ENCODE measurements at regions not wholly inside any gene's neighbourhood (a gene's known extent, or its start where the extent isn't known, plus 50 kb on each side); places are given as distances from the start of the nearest gene placed in this dataset.

DNA sequence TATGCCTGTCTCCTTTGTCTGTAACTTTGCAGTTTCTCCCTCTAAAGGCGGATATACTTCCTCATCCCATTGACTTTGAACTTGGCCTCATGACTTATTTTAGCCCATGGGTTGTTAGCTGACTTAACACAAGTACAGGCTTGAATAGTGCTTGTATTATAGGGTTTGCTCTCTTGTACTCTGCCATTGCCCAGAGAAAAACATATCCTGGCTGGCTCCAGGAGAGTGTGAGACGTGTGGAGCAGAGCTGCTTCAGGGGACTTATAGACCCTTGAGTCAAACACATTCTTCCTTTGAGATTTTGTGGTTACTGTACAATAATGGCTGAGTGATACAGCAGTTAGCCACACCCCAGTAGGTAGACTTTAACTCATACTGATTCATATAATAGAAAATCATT is 124.0 kb downstream of the RAP2B start:
- TF ChIP-seq, protein P1, sequence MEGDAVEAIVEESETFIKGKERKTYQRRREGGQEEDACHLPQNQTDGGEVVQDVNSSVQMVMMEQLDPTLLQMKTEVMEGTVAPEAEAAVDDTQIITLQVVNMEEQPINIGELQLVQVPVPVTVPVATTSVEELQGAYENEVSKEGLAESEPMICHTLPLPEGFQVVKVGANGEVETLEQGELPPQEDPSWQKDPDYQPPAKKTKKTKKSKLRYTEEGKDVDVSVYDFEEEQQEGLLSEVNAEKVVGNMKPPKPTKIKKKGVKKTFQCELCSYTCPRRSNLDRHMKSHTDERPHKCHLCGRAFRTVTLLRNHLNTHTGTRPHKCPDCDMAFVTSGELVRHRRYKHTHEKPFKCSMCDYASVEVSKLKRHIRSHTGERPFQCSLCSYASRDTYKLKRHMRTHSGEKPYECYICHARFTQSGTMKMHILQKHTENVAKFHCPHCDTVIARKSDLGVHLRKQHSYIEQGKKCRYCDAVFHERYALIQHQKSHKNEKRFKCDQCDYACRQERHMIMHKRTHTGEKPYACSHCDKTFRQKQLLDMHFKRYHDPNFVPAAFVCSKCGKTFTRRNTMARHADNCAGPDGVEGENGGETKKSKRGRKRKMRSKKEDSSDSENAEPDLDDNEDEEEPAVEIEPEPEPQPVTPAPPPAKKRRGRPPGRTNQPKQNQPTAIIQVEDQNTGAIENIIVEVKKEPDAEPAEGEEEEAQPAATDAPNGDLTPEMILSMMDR (IDR thresholded peaks at IDR 0.05) = no peak
- TF ChIP-seq POLR2A (IDR thresholded peaks at IDR 0.05; ENCODE audit: low read depth) = no peak
- TF ChIP-seq POLR2AphosphoS5 (IDR thresholded peaks at IDR 0.05) = no peak

Measured in esophagus muscularis mucosa (tissue), 3 donors.